Glutamatergic neuron (in vitro differentiated cells): ENCODE measurements at regions not wholly inside any gene's neighbourhood (a gene's known extent, or its start where the extent isn't known, plus 50 kb on each side); places are given as distances from the start of the nearest gene placed in this dataset.

Experiments used
- DNase-seq: peaks from one replicate; pipeline ENCODE4 v3.0.0; 2022
- H3K27ac Mint-ChIP-seq: one replicate; pipeline ENCODE4 v1.8.0; 2020; ENCODE audit warnings: mild to moderate bottlenecking, mixed read lengths, inconsistent platforms; ENCODE audit not compliant: unreplicated experiment
- H3K27me3 Mint-ChIP-seq: one replicate; pipeline ENCODE4 v1.8.0; 2020; ENCODE audit warnings: mild to moderate bottlenecking, moderate library complexity, mixed read lengths, inconsistent platforms; ENCODE audit not compliant: unreplicated experiment
- H3K36me3 Mint-ChIP-seq: one replicate; pipeline ENCODE4 v1.8.0; 2020; ENCODE audit warnings: mild to moderate bottlenecking, mixed read lengths, inconsistent platforms; ENCODE audit not compliant: unreplicated experiment
- H3K4me1 Mint-ChIP-seq: one replicate; pipeline ENCODE4 v1.8.0; 2020; ENCODE audit warnings: mild to moderate bottlenecking, low read depth, mixed read lengths, inconsistent platforms; ENCODE audit not compliant: unreplicated experiment
- H3K4me3 Mint-ChIP-seq: one replicate; pipeline ENCODE4 v1.8.0; 2020; ENCODE audit warnings: mild to moderate bottlenecking, mixed read lengths, inconsistent platforms; ENCODE audit not compliant: unreplicated experiment
- H3K9me3 Mint-ChIP-seq: one replicate; pipeline ENCODE4 v1.8.0; 2020; ENCODE audit warnings: mild to moderate bottlenecking, moderate library complexity, mixed read lengths, inconsistent platforms; ENCODE audit not compliant: unreplicated experiment
- CTCF ChIP-seq: fragments of 200-600 bp; sonication (generic); IDR thresholded peaks from one replicate; pipeline ENCODE4 v1.5.0; 2021; ENCODE audit not compliant: partially characterized antibody, unreplicated experiment

- H3K9me3 Mint-ChIP-seq: no peaks in the 10 kb centered on the region
- no peak for TF ChIP-seq CTCF
- no peaks in the 10 kb centered on the region for H3K27me3 Mint-ChIP-seq
These were observed 101.8 kb upstream of the ST8SIA2 start for GRCh38 chr15:92291900-92292299.

GRCh38 chr15:92294759-92295158 is 98.9 kb upstream of the ST8SIA2 start:
- H3K4me3 Mint-ChIP-seq: no peak overlapping the region

More at GRCh38 chr15:92291900-92292299, 101.8 kb upstream of the ST8SIA2 start:
- Mint-ChIP-seq H3K4me1 (peaks cover 4% of the 10 kb centered on the region), H3K36me3 (no peaks in the 10 kb centered on the region), H3K27ac (no peak overlapping the region), H3K4me3 (no peak overlapping the region)
- no peak for DNase-seq

GRCh38 chr15:92304223-92304975 is 89.3 kb upstream of the ST8SIA2 start:
- Mint-ChIP-seq H3K27ac (no peak overlapping the region), H3K4me3 (no peak overlapping the region), H3K4me1 (peaks cover 17% of the 10 kb centered on the region), H3K9me3 (no peaks in the 10 kb centered on the region), H3K27me3 (no peaks in the 10 kb centered on the region), H3K36me3 (peaks cover 6% of the 10 kb centered on the region)
- no peak for TF ChIP-seq CTCF
- no peak for DNase-seq

More at GRCh38 chr15:92294759-92295158, 98.9 kb upstream of the ST8SIA2 start:
- H3K27me3 Mint-ChIP-seq: no peaks in the 10 kb centered on the region
- TF ChIP-seq CTCF: no peak
- no peak overlapping the region for H3K27ac Mint-ChIP-seq
- no peak for DNase-seq
- peaks cover 4% of the 10 kb centered on the region for H3K4me1 Mint-ChIP-seq
- H3K9me3 Mint-ChIP-seq: no peaks in the 10 kb centered on the region
- H3K36me3 Mint-ChIP-seq: no peaks in the 10 kb centered on the region

GRCh38 chr15:92305343-92305742 is 88.3 kb upstream of the ST8SIA2 start:
- Mint-ChIP-seq H3K27me3 (no peaks in the 10 kb centered on the region), H3K4me1 (peaks cover 17% of the 10 kb centered on the region), H3K27ac (no peak overlapping the region), H3K9me3 (no peaks in the 10 kb centered on the region), H3K4me3 (no peak overlapping the region), H3K36me3 (peaks cover 6% of the 10 kb centered on the region)
- no peak for DNase-seq
- no peak for TF ChIP-seq CTCF

- Mint-ChIP-seq H3K9me3 (no peaks in the 10 kb centered on the region), H3K36me3 (peaks cover under 1% of the 10 kb centered on the region), H3K4me3 (peak overlapping the region; percentile 44), H3K27ac (peak overlapping the region; percentile 14), H3K4me1 (peaks cover 17% of the 10 kb centered on the region), H3K27me3 (no peaks in the 10 kb centered on the region)
- DNase-seq: peak; percentile 33
- peak; percentile 44 for TF ChIP-seq CTCF
These were observed 87.0 kb upstream of the ST8SIA2 start for GRCh38 chr15:92306663-92307062.
